ENCODE measurements at regions not wholly inside any gene's neighbourhood (a gene's known extent, or its start where the extent isn't known, plus 50 kb on each side); places are given as distances from the start of the nearest gene placed in this dataset.

DNA sequence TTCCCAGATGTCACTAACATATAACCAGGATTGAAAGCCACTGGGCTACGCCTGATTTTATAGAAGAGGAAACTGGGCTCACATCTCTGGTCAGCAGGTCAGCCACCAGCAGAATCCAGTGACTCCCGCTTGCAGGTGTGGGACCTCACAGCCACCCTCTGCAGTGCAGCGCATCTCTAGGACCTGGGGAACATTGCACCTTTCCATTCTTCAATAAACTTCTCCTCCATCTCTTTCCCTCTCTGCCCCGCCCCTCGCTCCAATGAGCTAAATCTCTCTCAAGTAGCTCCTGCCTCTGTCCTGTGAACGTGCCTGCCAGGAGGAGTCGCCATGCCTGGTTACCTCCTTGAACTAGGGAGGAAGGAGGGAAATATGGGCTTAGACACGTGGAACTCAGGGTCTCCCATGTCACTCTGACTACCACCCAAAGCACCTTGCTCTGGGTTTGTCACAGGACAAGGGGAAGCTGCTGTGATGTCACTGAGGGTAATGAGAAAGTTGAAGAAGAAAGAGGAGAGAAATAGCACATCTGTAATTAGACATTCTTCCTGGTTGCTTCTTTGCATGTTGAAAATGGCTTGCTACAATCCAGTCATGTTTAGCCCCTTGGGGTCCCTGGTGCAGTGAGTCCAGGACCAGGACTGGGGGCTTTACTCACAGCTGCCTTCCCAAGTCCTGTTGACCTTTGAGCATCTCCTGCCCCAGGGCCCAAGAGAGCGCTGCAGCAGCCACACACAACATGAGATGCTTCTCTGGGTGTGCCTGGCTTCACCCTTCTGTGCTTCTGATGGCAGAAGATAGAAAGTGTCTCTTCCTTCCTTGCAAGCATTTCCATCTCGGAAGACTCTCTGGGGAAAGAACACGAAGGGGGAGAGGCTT is 469.4 kb downstream of the PREX1 start:
- DNase-seq (ENCODE audit: low read depth, low spot score) = no peak

DNA sequence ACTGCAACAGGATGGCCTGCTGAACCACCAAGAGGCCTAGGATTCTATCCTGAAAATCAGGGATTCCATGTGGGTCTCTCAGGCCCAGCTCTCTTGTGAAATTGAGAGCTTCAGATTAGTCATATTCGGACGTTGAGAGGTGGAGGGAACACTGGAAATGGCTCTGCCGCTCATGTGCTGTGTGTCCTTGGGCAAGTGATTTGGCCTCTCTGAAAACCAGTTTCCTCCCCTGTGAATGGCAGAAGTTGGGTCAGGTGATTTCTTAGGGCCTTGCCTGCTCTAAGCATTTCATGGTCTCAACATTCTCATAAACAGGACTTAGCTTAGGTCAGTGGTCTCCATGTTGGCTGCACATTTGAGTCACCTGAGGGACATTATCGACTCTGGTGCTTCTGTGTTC is 470.1 kb downstream of the PREX1 start:
- no peak for DNase-seq (ENCODE audit: low read depth, low spot score)

DNA sequence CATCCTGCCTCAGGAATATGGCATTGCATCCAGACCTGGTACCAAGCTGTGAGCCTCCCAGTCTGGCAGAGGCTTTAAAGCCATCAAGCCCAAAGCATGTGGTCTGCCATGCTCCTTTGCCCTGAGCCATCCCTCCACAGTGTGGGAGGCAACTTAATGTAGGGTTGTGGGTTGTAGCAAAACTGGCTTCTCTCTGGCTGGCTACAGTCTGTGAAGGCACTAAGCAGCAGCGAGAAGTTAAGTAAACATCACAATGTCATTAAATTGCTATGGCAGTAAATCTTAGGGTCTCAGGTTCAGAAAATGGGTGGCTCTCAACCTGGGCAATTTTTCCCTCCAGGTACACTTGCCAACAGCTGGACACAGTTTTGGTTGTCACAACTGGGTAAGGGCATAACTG is 472.9 kb downstream of the PREX1 start:
- DNase-seq (ENCODE audit: low read depth, low spot score) = no peak

DNA sequence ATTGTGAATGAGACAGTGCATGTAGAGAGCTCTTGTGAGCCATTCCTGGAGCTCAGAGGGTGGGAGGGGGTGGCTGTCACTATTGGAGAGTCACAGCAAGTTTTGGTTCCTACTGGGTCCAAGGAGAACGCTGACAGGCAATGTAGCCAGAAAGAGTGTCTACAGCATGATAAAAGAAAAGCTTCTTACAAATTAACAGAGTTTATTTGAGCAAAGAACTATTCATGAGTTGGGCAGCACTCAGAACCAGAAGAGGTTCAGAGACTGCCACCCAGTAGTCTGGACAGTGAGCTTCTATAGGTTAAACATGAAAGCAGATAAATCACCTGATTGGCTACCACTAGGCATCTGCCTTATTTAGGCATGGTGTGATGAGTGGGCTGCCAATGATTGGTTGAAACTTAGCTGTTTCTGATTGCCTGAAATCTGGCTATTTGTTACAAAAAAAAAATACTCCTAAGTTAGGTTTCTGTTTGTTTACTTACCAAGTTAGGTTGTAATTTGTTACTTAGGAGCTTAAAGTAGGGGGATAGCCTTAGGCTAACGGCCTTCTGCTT is 473.4 kb downstream of the PREX1 start:
- no peak for DNase-seq (ENCODE audit: low read depth, low spot score)

DNA sequence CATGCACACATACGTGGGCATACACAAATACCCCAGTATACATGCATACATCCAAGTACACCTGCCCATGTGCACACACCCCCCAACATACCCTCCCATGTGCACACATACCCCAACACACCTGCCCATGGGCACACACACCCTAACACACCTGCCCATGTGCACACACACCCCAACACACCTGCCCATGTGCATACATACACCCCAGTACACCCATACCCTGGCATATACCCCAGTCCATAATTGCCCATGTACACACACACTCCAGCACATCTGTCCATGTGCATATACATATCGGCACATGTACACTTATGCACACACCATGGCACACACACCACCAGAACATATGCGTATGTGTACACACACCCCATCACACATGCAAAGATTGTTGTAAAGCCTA is 475.2 kb downstream of the PREX1 start:
- DNase-seq (ENCODE audit: low read depth, low spot score) = no peak

DNA sequence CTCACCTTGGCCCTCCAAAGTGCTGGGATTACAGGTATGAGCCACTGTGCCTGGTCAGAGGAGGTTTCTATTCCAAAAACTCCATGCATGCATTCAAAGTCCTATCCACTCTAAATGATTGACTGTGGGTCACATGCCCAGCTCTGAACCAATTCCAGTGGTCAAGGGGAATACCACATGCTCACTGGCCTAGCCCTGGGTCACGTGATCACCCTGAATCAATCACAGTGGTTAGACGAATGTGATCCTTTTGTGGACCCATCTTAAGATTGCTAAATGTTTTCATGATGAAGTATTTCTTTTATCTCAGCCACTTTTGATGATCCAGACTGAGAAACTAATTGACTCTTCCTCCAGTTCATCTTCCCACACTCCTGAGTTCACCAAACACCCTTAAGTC is 475.8 kb downstream of the PREX1 start:
- DNase-seq (ENCODE audit: low read depth, low spot score) = no peak

DNA sequence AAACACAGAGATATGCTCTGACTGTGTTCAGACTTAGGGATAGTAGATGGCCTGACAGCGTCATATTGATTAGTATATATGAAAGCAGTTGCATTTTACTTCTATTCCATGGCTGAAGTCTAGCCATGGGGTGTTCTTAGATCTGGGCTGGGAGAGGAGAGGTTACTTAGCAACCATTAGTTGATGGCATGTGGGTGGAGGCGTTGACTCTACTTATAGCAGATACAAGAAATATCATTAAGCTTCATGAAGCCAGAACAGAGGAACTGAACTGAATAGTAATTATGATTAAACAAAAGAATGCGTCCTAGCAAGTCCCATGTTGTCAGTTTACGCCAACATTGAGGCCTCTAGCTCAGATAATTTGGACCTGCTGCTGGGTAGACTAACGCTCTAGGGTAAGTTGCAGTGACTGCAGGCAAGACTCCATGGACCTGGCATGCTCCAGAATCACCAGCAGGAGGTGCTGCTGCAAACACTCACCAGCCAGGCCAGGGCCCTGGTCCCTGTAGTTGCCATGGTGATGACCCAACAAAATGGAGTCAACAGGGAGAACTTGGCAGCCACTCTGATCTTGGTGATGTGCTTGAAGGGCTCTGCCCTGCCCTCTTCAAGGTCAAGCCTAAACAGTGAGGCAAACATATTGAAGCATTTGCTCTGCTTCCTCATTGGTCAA is 477.3 kb downstream of the PREX1 start:
- DNase-seq (ENCODE audit: low read depth, low spot score) = no peak

DNA sequence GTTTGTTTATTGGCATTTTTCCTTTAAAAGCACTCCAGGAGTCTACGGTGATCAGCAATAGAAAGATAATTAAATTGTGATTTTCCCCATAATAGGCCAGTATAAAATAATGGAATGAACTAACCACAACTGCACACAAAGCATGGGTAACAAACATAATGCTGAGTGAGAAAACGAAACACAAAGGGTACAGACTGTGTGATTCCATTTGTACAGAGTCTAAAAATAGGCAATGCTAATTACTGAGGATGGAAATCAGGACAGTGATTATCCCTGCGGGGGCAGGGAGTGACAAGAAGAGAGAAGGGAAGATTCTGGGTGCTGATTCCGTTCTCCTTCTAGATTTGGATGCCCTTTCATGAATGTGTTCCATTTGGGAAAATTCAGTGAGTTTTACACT is 478.1 kb downstream of the PREX1 start:
- no peak for DNase-seq (ENCODE audit: low read depth, low spot score)

DNA sequence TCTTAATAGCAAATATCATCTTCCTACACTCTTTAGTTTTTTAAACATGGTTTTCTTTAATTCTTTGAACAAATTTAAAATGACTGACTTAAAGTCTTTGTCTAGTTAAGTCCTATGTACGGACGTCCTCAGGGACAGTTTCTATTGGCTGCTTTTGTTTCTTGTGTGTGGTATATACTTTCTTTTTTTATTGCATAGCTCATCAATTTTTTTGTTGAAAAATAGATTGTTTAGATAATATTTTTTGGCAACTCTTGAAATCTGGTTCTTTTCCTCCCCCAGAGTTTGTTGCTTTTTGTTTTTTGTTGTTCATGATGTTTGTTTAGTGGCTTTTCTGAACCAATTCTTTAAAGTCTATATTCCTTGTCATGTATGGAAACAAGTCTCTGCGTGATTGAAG is 479.8 kb downstream of the PREX1 start:
- no peak for DNase-seq (ENCODE audit: low read depth, low spot score)

DNA sequence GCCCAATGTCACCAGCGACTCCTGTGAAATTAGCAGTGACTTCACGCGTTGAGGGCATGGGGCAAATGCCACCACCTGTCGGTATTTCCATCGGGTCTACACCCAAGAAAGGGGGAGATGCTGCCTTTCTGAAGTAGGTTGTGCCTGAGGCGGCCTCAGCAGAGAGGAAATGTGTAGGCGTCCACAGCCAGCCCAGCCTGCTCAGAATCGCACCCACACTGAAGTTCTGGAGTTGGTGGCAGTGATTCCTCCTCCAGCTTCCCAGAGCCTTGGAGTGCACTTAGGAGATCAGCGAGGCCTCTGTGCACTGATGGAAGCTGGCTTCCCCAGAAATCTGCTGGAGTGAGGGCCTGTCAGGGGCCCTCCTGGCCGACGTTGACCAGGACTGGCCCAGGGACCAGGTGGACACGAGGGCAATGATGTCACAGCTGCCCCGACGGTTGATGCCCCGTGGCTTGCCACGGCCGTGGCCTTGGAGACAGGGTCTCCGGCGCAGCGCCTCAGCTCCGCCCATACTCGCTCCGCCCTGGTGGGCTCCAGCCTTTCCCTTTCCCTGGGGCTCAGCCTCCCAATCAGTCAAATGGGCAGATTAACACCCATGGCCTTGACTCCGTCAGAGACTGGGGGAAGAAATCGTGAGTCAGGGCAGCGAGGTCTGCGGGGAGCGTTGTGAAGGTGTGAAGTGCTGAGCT is 484.8 kb downstream of the PREX1 start:
- no peak for DNase-seq (ENCODE audit: low read depth, low spot score)

DNA sequence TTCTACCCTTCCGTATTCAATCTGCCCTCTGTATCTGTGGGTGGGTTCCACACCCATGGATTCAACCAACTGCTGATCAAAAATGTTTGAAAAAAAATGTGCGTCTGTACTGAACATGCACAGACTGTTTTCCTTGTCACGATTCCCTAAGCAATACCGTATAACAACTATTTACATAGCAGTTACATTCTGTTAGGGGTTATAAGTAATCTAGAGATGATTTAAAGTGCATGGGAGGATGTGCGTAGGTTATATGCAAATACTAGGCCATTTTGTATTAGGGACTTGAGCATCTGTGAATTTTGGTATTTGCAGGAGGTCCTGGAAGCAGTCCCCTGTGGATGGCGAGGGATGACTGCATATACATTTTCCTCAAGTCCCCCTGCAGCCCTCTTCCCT is 486.9 kb downstream of the PREX1 start:
- no peak for DNase-seq (ENCODE audit: low read depth, low spot score)

DNA sequence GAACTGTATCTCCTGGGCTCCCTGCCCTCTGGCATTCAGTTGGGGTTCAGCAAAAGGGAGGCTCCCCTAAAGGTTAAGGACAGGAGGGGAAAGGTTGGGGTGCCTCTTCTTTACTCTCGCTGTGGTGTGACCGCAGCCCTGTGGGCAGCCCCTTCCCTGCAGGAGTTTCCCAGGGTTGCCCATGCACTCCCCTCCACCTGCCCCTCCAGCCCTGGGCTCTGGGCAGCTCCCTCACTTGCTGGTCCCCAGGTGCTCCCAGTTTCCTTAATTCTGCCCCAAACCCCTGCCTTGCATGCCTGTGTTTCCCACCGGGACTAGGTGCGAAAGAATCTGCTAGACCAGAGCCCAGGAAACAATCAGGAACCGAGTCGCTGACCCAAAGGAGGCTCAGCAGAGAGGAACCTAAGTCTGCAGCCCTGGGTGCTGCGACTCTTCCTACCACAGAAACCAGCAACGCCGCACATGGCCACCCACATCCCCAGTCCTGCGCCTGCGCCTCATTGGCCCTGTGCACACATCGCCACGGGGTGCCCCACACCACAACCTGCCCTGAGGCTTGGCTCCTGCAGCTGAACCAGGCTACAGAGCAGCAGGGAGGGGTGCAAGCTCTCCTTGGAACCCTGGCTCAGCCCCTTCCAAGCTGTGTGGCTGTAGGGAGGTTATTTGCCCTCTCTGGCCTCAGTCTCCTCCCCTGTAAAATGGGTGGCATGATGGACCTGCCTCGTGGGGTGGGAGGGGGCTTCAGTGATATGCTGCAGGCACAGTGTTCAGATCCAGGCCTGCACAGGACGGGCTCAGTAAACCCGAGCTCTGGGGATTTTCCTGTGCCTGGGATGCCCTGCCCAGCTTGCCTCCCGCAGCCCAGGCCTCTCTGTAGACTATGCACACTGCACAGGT is 487.6 kb downstream of the PREX1 start:
- no peak for DNase-seq (ENCODE audit: low read depth, low spot score)

DNA sequence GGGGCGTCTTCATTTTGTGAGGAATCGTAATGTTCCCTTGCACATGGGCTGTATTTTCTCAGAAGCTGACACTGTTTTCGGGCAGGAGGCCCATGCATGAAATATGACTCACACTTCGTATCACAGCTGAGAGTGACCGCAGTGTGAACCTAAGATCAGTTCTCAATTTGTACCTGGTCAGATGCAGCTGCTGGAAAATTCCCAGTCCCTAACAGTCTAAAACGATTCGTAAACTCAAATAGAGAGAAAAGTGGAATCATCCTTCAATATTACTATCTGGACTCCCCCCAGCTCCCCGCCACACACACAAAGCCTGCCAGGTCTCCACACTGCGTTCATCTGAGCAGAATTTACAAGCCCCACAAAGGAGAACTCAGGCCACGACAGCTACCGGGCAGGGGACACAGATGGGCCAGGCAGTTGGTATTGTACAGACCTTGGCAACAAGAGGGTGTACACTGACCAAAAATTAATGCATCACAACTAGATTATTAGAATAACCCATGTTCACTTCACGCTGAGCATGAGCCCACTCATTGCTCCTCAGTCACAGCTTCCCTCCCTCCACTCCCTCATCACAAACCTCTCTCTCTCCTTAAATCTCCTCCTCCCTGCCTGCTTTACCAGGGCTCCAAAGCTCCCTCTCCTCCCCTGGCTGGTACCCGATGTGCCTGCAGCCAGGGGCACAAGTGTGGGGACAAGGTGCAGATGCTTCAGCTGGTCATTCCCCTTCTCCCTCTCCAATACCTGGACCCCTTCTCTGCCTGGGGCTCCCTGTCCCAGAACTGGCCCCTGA is 488.4 kb downstream of the PREX1 start:
- no peak for DNase-seq (ENCODE audit: low read depth, low spot score)

DNA sequence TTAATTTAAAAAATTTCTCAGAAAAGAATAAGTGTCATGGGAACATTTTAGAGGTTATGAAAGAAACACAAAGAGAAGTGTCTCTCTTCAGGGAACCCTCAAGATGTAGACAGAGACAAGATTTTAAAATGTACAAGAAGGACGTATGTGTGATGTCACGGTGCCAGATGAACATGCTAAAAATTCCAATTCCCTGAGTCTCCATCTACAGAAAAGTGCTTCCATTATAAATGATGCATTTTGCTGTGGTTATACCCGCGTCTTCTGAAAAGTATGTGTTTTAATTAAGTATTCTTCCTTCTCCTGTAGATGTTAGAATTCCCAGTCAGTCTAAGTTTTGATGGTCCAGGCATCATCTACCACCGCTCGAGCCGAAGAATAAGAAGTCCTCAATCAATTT is 489.1 kb downstream of the PREX1 start:
- DNase-seq (ENCODE audit: low read depth, low spot score) = no peak

DNA sequence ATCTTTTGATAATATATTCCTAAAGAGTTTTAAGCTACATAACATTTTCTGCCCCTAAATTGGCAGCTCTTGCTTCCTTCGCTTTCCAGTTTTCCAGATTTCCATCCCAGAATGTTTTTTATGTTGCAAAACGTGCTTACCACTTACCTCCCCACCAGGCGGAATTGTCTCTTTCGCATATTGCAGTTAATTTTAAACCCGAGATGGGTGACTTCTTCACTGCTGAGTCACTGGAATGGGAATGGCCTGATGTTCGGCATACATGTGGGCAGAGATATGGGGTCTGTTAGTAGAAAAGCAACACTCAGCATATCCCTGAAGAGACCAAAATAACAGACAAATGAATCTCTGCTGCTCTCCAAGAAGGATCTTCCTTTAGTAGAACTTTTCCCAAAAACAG is 491.2 kb downstream of the PREX1 start:
- DNase-seq (ENCODE audit: low read depth, low spot score) = no peak

DNA sequence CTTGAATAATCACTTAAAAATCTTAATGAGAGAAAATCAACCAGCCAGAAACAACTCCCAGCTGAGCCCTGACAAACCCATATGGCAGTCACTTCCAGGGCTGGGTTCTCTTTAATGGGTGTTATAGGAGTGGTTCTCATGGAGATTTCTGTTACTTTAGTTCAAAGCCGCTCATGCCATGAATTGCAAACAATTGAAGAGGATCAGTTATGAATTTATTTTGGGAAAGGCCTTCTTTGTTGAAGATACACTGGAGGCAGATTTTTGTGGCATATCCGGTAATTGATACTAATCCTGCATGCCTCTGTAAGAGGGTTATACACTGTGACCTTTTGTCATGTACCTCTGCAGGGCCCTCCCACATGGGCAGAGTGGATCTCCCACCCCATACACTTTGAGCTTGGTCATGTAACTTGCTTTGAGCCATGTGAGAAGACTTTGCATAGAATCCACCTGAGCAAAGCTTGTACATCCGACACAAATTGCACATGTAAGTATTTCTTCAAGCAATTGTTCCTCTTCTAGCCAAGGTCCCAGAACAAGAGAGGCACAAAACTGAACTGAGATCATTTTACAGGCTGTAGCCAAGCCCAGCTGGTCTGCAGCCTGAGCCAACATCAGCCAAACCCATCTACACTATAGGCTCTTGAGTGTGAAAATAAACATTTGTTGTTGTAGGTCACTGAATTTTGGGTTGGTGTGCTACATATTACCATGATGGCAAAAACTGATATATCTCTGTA is 492.3 kb downstream of the PREX1 start:
- no peak for DNase-seq (ENCODE audit: low read depth, low spot score)

DNA sequence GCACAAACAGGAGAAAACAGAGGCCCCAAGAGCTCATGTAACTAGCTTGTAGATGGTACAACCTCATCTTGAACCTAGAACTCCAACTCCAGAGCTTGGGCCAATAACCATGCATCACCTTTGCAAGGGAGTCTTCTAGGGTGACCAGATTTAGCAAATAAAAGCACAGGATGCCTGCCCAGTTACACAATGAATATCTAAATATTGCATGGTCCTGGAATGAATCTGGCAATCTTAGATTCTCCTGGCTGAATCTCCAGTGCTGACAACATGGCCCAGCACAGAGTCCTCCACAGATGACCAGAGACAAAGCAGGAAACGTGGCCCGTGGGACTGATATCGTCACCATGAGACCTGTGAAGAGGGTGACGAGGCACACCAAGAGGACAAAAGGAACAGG is 494.1 kb downstream of the PREX1 start:
- DNase-seq (ENCODE audit: low read depth, low spot score) = no peak

DNA sequence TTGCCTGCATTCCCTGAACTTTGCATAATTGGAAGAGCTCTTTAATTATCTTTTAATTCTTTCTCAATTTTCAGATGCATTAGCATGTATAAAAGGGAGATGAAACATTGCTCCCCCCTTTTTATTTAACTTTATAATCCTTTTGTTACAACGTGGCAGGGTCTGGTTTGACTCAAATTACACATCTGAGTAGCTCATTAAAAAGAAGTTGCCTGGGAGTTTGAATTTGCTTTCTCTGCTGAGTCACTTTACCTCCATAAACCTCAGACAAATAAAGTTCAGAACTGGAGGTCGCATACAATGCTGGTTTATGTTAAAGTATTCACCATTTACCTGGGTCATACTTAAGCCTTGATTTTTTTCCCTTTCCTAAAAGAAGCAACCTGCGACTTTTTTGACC is 495.2 kb downstream of the PREX1 start:
- DNase-seq (ENCODE audit: low read depth, low spot score) = no peak

DNA sequence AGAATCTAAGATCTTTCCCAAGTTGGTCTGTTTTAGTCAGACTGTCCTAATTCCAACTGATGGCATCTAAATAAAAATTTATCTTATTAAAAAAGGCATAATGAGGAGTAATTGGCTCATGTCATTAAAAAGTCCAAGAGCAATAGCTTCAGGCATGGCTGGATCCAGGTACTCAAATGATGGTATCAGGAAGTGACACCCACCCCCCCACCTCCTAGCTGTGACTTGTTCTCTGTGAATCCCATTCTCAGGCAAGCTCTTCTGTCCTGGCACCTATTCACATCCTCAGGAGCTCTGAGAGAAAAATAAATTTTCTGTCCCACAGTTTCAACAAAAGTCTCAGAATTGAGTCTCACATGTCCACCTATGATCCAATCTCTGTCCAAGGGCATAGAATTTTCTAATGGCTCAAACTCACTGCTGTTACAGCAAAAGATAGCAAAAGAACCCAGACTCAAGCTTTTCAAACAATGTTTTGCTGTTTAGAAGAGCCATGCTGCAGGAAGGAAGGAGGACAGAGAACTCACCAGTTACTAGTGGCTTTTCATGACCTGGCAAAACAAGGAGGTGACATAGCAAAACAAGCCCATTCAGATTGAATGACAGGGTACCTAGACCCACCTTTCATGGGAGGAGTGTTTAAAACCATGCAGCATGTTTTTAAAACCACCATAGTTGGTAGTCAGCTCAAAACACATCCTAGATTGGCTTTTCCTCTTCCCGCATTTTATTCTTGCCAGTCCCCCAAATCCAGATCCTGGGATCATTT is 496.1 kb downstream of the PREX1 start:
- no peak for DNase-seq (ENCODE audit: low read depth, low spot score)
